NCI-H2196 (cell line): ENCODE measurements at regions not wholly inside any gene's neighbourhood (a gene's known extent, or its start where the extent isn't known, plus 50 kb on each side); places are given as distances from the start of the nearest gene placed in this dataset.

Source experiments
- DNase-seq: peaks from one replicate; lab custom pipeline; 2025; ENCODE audit not compliant: unreplicated experiment; lab: John Stamatoyannopoulos, UW

DNA sequence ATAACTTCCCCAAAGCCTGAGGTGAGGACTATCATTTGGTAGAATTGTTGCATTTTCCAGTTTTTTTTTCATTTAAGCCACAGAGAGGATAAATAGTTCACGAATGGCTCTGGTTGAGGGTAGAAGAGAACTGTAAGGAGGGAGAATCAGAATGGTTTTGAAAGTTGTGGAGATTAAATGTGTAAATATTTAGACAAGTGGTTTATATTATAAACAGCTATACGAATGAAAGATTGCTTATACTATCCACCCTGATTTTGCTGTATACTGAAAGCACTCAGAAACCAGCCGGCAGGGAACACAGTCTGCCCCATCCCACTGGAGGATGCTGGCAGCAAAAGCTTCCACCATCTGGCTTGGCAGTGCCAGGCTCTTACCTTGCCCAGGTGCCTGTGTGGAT lies 341.1 kb downstream of the RAPGEF2 start:
- DNase-seq, result no peak

DNA sequence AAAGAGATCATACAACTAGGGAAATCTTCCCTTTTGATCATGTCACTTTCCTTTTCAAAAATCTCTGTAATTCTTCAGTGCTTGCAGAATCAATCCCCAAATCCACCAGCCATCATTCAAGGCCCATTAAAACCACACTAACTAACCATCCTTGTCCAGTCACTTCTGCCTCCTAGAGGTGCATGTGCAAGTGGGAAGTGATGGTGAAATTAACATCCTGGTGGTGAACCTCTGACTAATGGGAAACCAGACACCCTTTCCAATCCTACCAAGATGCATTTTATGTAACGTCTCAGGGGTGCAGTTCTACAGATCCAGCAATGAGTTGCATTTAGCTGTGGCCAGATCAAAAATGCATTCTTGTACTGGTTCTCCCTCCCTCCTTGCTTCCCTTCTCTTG lies 341.8 kb downstream of the RAPGEF2 start:
- no peak for DNase-seq

DNA sequence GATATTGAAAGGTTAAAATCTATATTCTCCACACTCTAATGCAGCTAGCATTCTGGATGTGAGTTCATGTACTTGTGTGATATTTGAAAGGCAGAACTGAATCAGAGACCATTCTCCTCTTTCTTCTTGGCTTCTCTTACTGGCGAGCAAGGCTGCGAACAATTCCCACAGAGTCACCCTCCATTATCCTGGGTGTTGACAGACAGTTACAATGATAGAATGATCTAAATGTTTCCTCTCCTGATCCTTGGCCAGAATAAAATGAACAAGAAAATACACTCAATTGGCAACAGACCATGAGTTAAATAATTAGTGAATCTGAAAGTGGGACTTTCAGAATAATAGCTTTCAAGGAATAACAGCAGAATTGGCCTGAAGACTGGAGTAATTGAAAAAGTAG lies 342.8 kb downstream of the RAPGEF2 start:
- no peak for DNase-seq

DNA sequence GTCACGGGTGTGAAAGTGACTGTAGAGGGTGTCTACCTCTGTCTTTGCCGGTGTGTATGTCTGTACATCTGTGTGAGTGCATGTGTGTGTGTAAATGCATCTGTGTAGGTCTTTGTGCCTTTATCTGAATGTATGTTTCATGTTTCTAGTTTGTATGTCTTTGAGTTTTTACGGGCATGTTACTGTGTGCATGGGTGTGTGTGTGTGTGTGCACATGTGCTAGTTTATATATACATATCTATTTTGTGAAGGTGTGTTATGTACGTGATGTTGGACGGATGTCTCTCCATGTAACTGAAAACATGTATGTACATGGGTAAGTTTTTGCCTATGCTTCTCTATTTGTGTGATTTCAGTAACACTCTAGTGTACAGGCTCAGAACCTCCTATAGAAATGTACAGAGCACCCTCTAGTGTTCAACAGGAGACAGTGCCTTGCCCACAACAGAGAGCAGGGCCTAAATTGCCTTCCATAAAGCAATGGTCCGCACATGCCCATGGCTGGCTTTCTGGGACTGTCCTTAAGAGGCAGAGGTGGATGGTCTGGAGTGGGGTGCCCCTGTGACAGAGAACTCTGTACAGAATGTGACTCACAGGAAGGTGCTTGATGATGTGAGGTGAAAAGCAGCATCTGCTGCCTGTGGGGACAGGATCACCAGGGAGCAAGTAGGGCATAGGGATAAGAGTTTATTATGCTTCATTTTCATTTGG lies 343.5 kb downstream of the RAPGEF2 start:
- DNase-seq, result peak; percentile 8

DNA sequence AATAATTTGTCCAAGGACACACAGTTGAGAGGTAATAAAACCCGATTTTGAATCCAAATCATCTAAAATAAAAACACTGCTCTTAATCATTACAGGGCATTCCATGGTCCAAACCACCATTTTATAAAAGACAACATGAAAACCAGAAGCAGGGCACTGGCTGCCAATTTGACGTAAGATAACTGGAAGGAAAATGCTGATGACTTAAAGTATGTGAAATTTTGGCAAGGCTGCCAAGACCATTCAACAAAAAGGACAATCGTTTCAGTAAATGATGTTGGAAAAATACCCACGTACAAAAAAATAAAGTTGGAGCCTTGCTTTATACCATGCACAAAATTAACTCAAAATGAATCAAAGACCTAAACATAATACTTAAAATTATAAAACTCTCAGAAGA lies 344.4 kb downstream of the RAPGEF2 start:
- DNase-seq, result no peak

DNA sequence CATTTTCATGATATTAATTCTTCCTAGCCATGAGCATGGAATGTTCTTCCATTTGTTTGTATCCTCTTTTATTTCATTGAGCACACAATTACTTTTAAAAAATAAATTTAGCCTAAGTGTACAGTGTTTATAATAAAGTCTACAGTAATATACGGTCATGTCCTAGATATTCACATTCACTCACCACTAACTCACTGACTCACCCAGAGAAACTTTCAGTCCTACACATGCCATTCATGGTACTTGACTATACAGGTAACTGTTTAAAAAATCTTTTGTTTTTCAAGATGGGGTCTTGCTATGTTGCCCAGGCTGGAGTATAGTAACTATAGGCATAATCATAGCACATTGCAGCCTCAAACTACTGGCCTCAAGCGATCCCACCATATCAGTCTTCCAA lies 348.1 kb downstream of the RAPGEF2 start:
- no peak for DNase-seq

DNA sequence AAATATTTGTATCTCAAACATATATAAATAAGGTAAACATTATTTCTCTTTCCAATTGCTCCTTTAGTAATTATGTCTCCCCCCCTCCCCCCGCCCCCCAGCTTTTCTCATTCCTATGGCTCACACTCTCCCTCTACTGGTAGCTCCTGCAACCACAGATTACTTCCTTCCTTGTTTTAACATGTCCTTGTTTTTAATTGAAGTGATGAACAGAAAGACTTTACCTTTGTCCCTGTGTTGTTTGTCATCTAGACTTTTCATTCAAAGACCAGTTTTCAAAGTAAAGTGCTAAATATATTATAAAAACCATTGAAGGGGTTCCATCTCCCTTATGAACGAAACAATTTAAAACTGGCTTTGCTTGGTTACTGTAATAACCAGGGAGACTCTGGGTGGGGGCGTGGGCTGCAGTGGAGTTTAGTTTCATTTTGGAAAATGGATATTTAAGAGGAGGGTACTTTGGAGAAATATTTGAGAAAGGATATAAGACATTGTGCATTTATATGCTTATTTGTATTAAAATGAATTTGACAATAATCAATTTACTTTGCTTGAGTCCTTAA lies 352.9 kb downstream of the RAPGEF2 start:
- DNase-seq, result peak; percentile 11

DNA sequence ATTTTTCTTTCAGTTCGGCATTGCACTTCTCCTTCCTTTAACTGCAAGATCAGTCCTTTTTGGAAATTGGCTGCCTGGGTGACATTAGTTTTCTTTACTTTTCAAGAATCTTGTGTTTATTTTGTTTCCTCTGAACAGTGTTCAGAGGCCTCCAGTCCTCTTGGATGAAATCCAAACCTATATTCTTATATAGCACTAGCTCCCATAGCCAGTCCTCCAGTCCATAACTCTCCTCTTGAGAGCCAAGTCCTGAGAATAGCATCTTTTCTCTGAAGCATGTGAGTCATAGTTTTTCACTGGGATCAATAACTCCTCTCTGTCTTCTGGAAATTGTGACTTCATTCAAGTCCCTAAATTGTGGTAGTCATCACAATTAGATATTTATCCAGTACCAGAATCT lies 357.5 kb downstream of the RAPGEF2 start:
- DNase-seq, result no peak

DNA sequence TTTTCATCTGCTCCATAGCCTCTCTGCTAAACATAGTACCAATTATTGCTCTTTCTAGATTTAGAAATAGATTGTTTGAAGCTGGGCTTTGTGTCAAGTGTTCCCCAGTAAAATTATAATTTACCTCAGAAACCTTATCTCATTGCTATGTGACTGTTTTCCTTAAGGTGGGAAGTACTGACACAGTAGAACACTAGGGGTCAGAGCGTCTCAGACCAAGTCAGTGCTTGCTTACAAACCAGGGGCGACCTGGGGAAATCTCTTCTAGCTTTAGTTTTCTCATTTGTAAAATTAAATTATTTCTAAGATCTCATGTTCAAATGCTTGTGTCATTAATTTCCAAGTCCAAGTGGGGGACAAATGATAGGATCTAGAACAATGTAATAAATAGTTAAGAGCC lies 360.4 kb downstream of the RAPGEF2 start:
- DNase-seq, result no peak

DNA sequence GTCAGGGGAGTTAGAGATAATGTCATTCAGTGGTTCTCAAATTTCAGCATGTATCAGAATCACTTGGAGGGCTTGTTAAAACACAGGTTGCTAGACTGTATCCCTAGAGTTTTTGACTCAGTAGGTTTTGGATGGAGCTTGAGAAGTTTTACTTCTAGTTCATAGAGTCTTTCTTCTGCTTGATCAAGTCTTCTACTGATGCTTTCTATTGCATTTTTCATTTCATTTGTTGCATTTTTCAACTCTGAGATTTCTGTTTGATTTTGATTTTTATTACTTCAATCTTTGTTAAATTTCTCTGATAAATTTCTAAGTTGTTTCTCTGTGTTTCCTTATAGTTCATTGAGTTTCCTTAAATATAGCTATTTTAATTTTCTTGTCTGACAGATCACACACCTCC lies 361.4 kb downstream of the RAPGEF2 start:
- DNase-seq, result no peak

DNA sequence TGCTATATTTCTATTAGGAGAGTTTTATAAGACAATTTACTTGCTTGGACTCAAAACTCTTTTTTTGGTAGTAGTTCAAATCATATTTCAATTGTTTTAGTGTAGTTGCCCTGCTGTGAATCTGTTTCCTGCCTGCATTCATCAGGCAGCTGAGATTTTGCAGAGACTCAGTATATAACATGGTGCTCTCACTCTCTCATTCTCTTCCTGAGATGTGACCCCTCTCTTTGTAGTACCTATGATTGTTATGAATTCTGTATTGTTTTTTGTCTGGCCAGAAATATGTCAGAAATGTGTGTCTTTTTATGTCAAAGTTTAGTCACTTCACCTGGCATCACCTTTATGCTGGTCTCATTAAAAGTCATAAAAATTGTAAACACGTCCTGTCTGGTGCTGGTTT lies 374.0 kb downstream of the RAPGEF2 start:
- DNase-seq, result no peak

DNA sequence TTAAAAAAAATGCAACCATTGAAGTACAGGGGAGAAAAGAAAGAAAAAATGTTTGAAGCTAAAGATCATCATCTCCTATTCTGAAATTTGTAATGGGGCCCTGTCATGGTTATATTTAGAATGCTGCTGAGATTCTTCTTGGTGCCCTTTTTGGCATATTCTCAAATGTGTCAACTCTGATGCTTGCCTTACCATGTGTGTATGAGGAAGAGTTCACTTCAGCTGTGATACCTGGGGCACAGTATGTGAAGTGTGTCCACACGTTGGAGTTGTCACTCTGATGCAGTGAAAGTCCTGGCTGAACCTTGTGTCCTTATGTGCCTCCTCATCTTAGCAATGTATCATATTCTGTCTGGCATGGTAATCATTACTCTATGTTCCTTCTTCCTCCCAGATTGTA lies 377.9 kb downstream of the RAPGEF2 start:
- no peak for DNase-seq

DNA sequence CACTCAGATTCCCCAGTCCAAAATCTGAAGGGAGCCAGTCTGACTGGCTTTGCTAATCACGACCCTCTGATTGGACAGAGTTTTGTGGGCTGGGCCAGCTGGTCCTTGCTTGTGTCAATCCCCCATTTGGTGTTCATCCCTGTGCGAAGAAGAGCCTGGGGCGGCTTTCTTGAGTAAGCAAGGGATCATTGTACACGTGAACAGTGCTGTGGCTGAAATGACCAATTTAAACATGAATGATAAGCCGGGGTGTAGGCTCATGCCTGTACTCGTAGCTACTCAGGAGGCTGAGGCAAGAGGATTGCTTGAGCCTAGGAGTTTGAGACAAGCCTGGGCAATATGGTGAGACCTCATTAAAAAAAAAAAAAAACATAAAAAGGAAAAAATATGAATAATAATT lies 379.1 kb downstream of the RAPGEF2 start:
- DNase-seq, result no peak

DNA sequence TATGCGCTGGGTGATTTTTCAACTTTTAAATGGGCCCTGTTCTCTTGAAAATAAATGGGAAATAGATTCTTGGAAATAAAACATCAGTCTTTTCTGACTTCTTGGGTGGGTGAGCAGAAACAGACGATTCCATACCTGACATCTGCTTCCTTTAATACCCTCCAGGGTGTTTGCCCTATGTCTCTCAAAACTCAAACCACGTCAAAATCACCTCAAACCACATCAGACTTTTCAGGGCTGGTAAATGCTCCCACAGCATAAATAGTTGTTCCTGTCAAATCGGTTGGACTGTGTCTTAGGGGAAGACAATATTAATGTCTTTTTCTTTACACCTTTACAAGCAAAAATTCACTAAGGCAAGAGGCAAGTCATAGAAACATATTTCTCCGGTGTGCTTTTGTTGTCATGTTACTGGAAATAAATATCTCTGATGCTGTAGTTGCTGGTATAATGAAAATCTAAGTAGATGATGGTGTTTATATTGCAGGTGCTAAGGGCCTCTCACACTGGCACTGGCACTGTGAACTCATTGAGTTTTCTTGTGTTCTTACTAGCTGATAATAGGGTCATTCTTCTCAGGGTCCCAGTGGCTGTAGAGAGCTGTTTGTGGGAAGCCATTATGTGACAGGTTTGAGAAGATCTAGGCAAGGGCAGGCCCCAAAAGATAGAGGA lies 380.4 kb downstream of the RAPGEF2 start:
- DNase-seq, result no peak

DNA sequence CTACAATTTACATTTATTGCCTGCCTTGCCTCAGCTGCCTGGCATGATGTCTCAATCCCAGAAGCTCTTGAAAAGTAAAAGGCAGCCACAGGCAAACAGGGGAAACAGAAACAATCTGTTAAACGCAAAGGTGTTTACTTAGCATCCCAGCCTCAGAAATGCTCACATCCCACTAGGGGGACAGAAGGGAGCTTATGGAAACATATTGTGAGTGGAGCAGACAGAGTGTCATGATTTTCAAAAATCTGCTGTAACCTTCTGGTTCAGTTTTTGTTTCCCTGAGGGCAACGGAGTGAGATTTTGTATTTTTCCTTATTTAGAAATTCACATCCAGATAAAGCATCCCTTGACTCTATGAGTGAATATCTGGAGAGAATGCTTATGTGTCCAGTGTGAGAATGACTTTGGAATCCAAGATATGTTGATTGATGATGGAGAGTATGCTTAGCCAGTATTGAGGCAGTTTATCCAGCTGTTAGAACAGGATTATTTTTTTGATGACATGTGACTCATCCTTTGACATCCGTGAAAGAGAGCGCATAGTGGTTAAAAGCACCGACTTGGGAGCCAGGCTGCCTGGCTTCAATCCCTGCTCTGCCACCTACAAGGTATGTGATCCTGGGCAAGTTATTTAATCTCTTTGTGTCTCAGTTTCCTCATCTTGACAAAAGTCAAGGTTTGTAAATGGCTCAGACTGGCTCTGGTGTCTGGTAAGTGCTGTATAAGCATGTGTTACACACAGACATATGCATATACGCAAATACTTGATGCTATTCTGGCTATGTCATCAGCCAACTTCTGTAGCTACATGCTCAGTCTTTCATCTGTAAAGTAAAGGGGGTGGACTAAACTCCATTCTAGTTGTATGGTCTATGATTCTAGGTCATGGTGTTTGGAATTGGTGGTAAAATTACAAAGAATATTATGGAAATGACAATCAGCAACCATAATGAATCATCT lies 381.2 kb downstream of the RAPGEF2 start:
- DNase-seq, result no peak

DNA sequence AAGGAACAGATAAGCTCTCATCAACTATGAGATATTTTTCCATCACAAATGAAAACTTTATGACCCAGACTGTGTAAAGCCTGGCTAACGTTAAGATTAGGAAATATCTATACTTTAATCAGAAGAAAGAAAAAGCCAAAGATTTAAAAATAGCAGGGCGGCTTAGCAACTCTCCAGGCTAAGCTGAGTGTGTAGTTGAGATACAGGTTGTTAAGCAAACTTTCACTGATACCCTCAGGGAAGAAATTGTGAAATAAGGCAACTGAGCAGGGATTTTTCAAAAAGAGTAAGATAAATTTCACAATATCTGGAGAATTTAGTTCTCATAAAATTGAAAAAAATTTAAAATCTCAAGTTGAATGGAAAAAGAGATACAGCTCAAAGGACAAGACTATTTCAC lies 382.0 kb downstream of the RAPGEF2 start:
- DNase-seq, result no peak

DNA sequence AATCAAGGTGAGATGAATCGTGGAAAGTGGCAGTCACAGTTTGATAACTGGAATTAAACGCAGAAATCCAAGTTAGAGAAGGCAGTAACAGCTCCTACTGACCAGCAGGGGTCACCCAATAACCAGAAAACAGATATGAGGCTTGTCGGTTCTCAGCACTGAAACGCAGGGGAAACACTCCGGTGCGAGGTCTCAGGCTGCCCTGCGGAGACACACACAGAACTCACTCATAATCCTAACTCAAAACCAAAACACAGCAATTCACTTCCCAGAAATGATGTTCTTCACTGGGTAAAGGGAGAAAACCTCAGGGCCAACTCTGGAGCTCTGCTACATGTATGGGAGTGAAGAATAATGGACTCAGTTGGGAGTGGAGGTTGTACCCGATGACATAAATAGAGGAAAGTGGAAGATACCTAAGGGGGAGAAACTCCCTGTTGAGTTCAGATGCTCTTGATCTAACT lies 384.4 kb downstream of the RAPGEF2 start:
- DNase-seq, result peak; percentile 28

DNA sequence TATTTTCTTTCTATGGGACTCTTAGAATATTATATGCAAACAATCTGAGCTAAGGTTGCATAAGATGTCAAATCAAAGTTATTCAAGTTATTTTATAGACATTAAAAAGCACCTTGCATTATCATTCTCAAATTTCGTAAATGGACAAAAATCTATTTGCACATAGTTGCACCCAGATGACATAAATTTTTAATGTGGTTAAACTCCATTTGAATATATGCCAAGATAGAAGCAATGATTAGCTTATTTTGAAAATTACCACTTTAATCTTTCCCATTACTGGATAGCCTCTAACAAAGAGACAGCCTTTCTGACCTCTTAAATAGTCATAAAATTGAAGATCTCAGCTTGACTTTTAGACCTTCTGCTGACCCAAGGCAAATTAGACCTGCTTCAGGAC lies 386.8 kb downstream of the RAPGEF2 start:
- no peak for DNase-seq

DNA sequence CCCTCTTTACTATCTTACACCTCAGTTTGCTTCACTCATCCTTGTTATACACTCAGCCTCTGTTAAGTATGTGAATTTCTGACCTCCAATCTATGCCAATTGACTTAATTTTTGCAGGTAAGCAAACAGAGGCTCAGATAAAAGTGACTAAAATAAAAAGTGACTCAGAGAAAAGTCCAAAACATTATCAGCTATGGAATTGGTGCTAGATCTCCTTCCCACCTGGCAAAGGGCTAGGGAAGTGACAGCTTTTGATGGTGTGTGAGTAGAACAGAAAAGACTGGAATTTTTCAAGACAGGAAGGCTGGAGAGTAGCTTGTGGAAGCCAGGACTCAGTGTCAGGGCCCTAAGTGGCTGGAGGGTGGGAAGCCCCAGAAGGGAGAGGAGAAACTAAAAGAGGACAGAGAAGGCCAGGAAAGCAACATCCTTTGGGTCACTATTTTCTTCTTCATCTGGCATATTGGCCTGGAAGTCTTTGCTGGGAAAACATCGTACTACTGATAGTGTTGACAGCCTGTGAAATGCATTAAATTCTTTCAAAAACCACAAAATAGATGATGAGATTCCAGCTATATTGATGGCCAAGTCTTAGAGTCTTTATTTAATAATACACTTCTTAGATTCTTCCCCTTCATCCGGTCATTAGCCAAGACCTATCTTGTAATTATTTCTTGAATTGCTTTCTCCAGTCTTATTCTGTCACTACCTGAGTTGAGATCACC lies 392.8 kb downstream of the RAPGEF2 start:
- no peak for DNase-seq

DNA sequence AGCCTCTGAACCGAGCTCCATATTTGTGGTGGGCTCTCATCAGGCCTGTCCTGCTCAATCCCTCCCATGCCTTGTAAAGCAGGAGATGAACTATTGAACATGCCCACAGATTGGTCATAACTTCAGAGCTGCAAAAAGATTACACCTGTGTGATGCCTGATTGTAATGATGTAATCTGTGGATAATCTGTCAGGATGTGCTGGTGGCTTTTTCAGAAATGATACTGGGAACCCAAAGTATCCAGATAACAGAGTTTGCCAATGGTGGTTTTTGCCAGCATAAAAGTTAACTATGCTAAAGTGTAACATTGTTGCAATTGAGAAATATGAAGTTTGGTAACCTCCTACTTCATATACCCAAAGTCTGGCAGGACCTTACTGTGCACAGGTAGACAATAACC lies 393.4 kb downstream of the RAPGEF2 start:
- DNase-seq, result no peak

DNA sequence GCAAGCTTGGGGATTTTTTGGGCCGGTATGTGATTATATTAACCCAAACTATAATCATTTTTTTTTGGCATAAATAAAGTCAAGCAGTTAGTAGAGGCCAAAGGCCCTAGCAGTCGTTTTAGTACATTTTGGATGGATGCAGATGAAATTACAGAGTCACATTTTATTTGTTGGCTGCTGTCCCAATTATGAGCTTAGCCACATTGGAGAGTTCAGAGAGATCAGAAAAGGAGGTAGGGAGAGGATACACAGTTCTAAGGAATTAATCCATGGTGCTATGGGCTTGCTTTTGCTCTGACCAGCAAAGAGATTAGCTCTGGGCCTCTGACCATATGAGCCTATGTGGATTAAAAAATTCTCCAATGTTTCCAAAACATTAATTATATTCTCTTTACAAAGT lies 395.1 kb downstream of the RAPGEF2 start:
- no peak for DNase-seq
